GM21381 (cell line): ENCODE measurements at regions not wholly inside any gene's neighbourhood (a gene's known extent, or its start where the extent isn't known, plus 50 kb on each side); places are given as distances from the start of the nearest gene placed in this dataset.
"Not testable (repeated sequence)": the region's sequence is repeated elsewhere in the genome, so short reads cannot be mapped to it uniquely, and the experiment has no call there.

Source experiments
- ATAC-seq: cut with Tn5 transposase; IDR thresholded peaks from one replicate; pipeline ENCODE4 v1.9.1; 2021; ENCODE audit warnings: mild to moderate bottlenecking, moderate library complexity; ENCODE audit not compliant: unreplicated experiment

GRCh38 chr3:170660139-170660538 lies 74.3 kb upstream of the SLC7A14 start:
- no peak for ATAC-seq

- no peak for ATAC-seq
Observed at GRCh38 chr3:170657312-170657711, 71.4 kb upstream of the SLC7A14 start.

GRCh38 chr3:170656284-170656683 lies 70.4 kb upstream of the SLC7A14 start:
- no peak for ATAC-seq

- no peak for ATAC-seq
Observed at GRCh38 chr3:170653801-170654200, 67.9 kb upstream of the SLC7A14 start.

- ATAC-seq: no peak
Observed at GRCh38 chr3:170651260-170651845, 65.5 kb upstream of the SLC7A14 start.

- not testable (repeated sequence) for ATAC-seq
Observed at GRCh38 chr3:170650557-170650956, 64.7 kb upstream of the SLC7A14 start.

- ATAC-seq: no peak
Observed at GRCh38 chr3:170644711-170645110, 58.8 kb upstream of the SLC7A14 start.

- no peak for ATAC-seq
Observed at GRCh38 chr3:170643831-170644230, 58.0 kb upstream of the SLC7A14 start.

GRCh38 chr3:170642882-170643601 lies 57.2 kb upstream of the SLC7A14 start:
- no peak for ATAC-seq

GRCh38 chr3:170641510-170642236 lies 55.8 kb upstream of the SLC7A14 start:
- no peak for ATAC-seq

GRCh38 chr3:170640737-170641171 lies 54.9 kb upstream of the SLC7A14 start:
- ATAC-seq: no peak

GRCh38 chr3:170638988-170639387 lies 53.1 kb upstream of the SLC7A14 start:
- no peak for ATAC-seq

GRCh38 chr3:170637306-170637705 lies 51.4 kb upstream of the SLC7A14 start:
- ATAC-seq: no peak

GRCh38 chr3:170636400-170636973 lies 50.6 kb upstream of the SLC7A14 start:
- ATAC-seq: no peak
